Vagina (tissue), 2 donors: ENCODE measurements at regions not wholly inside any gene's neighbourhood (a gene's known extent, or its start where the extent isn't known, plus 50 kb on each side); places are given as distances from the start of the nearest gene placed in this dataset.
A peak's percentile ranks its signal among the peaks of the same experiment; 100 is the strongest.

Source experiments
- DNase-seq, 2 donors: peaks; one replicate each; pipeline ENCODE4 v3.0.0-alpha.2; 2017; ENCODE audit errors: extremely low spot score in 2 of 2
- H3K27ac ChIP-seq: fragments of 200-600 bp; sonication (generic); one replicate; pipeline ENCODE4 v1.5.1; 2019
- H3K27me3 ChIP-seq: fragments of 200-600 bp; sonication (generic); one replicate; pipeline ENCODE4 v1.5.1; 2019
- H3K36me3 ChIP-seq, 2 donors: fragments of 200-600 bp; sonication (generic); one replicate each; pipeline ENCODE4 v1.5.1; 2017 to 2019
- H3K4me1 ChIP-seq: fragments of 200-600 bp; sonication (generic); one replicate; pipeline ENCODE4 v1.5.1; 2019
- H3K4me3 ChIP-seq, 2 donors: fragments of 200-600 bp; sonication (generic); 1 replicate in 1 of 2; 2 replicates in 1 of 2; pipeline ENCODE4 v1.5.1; 2016 to 2019
- H3K9me3 ChIP-seq: fragments of 200-600 bp; sonication (generic); one replicate; pipeline ENCODE4 v1.5.1; 2019
- CTCF ChIP-seq, 3 experiments: fragments of 450-650 bp in 2 of 3; fragments of 200-600 bp in 1 of 3; sonication (generic) in 1 of 3; IDR thresholded peaks; one replicate each; pipeline ENCODE4 v1.5.1; 2017 to 2019; ENCODE audit warnings: antibody characterized with exemption in 3 of 3, mild to moderate bottlenecking in 2 of 3, moderate library complexity in 2 of 3
- POLR2A ChIP-seq, 2 donors: fragments of 450-650 bp; IDR thresholded peaks; one replicate each; pipeline ENCODE4 v1.6.1; 2017; ENCODE audit warnings: antibody characterized with exemption in 2 of 2, mild to moderate bottlenecking in 2 of 2, moderate library complexity in 2 of 2
- POLR2AphosphoS5 ChIP-seq, 2 donors: sonication (generic); formaldehyde crosslinking; IDR thresholded peaks; one replicate each; pipeline ENCODE4 v1.9.0; 2017; ENCODE audit warnings: antibody characterized with exemption in 2 of 2, mild to moderate bottlenecking in 2 of 2, low read depth in 1 of 2; ENCODE audit not compliant: insufficient read depth in 1 of 2
- intact Hi-C: fragments of 100-400 bp; cut with DNase I; formaldehyde crosslinking; loops from one replicate; pipeline ENCODE4 v1.15.1; 2023

- DNase-seq = no peak
- H3K4me3 ChIP-seq = no peak overlapping the region
- no peaks in the 10 kb centered on the region for H3K9me3 ChIP-seq
- intact Hi-C loops = no loop called here
- no peaks in the 10 kb centered on the region for H3K4me1 ChIP-seq
- H3K27ac ChIP-seq = no peak overlapping the region
- TF ChIP-seq CTCF (IDR thresholded peaks at IDR 0.05) (peak; percentile 11 to 30 (median 17)), POLR2A (IDR thresholded peaks at IDR 0.05) (no peak)
- no peaks in the 10 kb centered on the region for H3K36me3 ChIP-seq
- H3K27me3 ChIP-seq = no peaks in the 10 kb centered on the region
These were observed 84.9 kb downstream of the FBXO5 start for GRCh38 chr6:152897807-152898399.

- Histone ChIP-seq H3K4me3 (no peak overlapping the region), H3K36me3 (no peaks in the 10 kb centered on the region), H3K27ac (no peak overlapping the region), H3K4me1 (no peaks in the 10 kb centered on the region), H3K9me3 (no peaks in the 10 kb centered on the region), H3K27me3 (no peaks in the 10 kb centered on the region)
- no peak for DNase-seq
- intact Hi-C loops = no loop called here
- TF ChIP-seq CTCF (IDR thresholded peaks at IDR 0.05) (no peak), POLR2AphosphoS5 (IDR thresholded peaks at IDR 0.05; ENCODE audit: insufficient read depth in 1 of 2, low read depth in 1 of 2) (no peak), POLR2A (IDR thresholded peaks at IDR 0.05) (no peak)
These were observed 78.2 kb downstream of the FBXO5 start for GRCh38 chr6:152904678-152905077.

GRCh38 chr6:152905551-152906299 is 77.1 kb downstream of the FBXO5 start:
- H3K4me1 ChIP-seq = no peaks in the 10 kb centered on the region
- TF ChIP-seq POLR2A (IDR thresholded peaks at IDR 0.05) = no peak
- H3K9me3 ChIP-seq = no peaks in the 10 kb centered on the region
- no peaks in the 10 kb centered on the region for H3K36me3 ChIP-seq
- intact Hi-C loops = no loop called here
- H3K27ac ChIP-seq = no peak overlapping the region
- no peak overlapping the region for H3K4me3 ChIP-seq
- no peak for DNase-seq
- H3K27me3 ChIP-seq = no peaks in the 10 kb centered on the region

- Histone ChIP-seq H3K36me3 (no peaks in the 10 kb centered on the region), H3K4me1 (no peaks in the 10 kb centered on the region), H3K27ac (no peak overlapping the region), H3K4me3 (no peak overlapping the region), H3K9me3 (no peaks in the 10 kb centered on the region), H3K27me3 (no peaks in the 10 kb centered on the region)
- no peak for DNase-seq
- TF ChIP-seq POLR2A (IDR thresholded peaks at IDR 0.05) = no peak
- TF ChIP-seq POLR2AphosphoS5 (IDR thresholded peaks at IDR 0.05; ENCODE audit: insufficient read depth in 1 of 2, low read depth in 1 of 2) = no peak
- TF ChIP-seq CTCF (IDR thresholded peaks at IDR 0.05) = no peak
- intact Hi-C loops = no loop called here
These were observed 73.6 kb downstream of the FBXO5 start for GRCh38 chr6:152909241-152909640.

GRCh38 chr6:152916035-152916434 is 66.8 kb downstream of the FBXO5 start:
- TF ChIP-seq POLR2AphosphoS5 (IDR thresholded peaks at IDR 0.05; ENCODE audit: insufficient read depth in 1 of 2, low read depth in 1 of 2) (no peak), POLR2A (IDR thresholded peaks at IDR 0.05) (no peak), CTCF (IDR thresholded peaks at IDR 0.05) (no peak)
- no peaks in the 10 kb centered on the region for H3K9me3 ChIP-seq
- no peak for DNase-seq
- intact Hi-C loops = no loop called here
- H3K27me3 ChIP-seq = no peaks in the 10 kb centered on the region
- no peaks in the 10 kb centered on the region for H3K36me3 ChIP-seq
- H3K4me3 ChIP-seq = no peak overlapping the region
- no peak overlapping the region for H3K27ac ChIP-seq
- H3K4me1 ChIP-seq = no peaks in the 10 kb centered on the region
